ENCODE measurements at regions not wholly inside any gene's neighbourhood (a gene's known extent, or its start where the extent isn't known, plus 50 kb on each side); places are given as distances from the start of the nearest gene placed in this dataset.

GRCh38 chr1:83777758-83778101, 221.2 kb downstream of the TTLL7 start:
- no peak for TF ChIP-seq EZH2 (IDR thresholded peaks at IDR 0.05)
- no peak for TF ChIP-seq POLR2AphosphoS5 (IDR thresholded peaks at IDR 0.05; ENCODE audit: borderline replicate concordance, low read depth, low read length)

Measured in SK-N-MC (cell line).